ENCODE measurements at regions not wholly inside any gene's neighbourhood (a gene's known extent, or its start where the extent isn't known, plus 50 kb on each side); places are given as distances from the start of the nearest gene placed in this dataset.

GRCh38 chr6:89028774-89029173 lies 51.8 kb upstream of the PNRC1 start:
- no peak for DNase-seq

- no peak for DNase-seq
Observed at GRCh38 chr6:89027756-89028155, 52.8 kb upstream of the PNRC1 start.

DNA sequence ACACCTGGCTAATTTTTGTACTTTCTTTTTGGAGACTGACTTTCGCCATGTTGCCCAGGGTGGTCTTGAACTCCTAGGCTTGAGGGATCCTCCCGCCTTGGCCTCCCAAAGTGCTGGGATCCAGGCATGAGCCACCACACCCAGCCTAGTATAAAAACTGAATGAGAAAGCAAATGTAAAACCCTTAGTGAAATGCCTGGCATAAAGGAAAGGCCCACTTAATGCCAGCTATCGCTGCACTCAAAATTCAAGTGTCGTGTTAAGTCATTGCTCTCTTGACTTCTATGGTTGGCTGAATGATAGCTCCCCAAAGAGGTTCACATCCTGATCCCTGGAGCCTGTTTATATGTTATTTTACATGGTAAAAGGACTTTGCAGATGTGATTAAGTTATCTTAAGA lies 54.4 kb upstream of the PNRC1 start:
- no peak for DNase-seq

GRCh38 chr6:89025633-89026032 lies 54.9 kb upstream of the PNRC1 start:
- no peak for DNase-seq

- DNase-seq = no peak
Observed at GRCh38 chr6:89024456-89024855, 56.1 kb upstream of the PNRC1 start.

- peak in 1 of 2 experiments; percentile 7 for DNase-seq
Observed at GRCh38 chr6:89023591-89024441, 56.7 kb upstream of the PNRC1 start.

DNA sequence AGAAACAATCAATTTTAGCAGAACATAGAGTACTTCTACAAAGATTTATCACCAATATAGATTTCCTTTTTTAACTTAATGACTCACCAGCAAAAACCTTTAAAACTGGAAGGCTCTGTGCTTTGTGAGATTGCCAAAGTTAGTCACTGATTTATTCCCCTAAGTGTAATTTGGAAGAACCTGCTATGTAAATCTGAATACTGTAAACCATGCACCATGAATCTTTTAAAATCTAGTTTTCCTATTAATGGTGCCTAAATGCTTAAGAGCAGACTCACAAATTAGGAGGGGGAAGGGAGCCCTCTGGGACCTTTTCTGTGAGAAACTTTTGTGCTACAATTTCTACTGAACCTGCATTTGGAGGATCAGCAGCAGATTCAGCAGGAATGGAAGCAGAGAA lies 57.8 kb upstream of the PNRC1 start:
- no peak for DNase-seq

GRCh38 chr6:89021629-89022028 lies 58.2 kb upstream of the RNGTT start:
- peak in 1 of 2 experiments; percentile 3 for DNase-seq

GRCh38 chr6:89015971-89016370 lies 52.6 kb upstream of the RNGTT start:
- DNase-seq = no peak

- DNase-seq = no peak
Observed at GRCh38 chr6:89013438-89013837, 50.0 kb upstream of the RNGTT start.
